ENCODE measurements at regions not wholly inside any gene's neighbourhood (a gene's known extent, or its start where the extent isn't known, plus 50 kb on each side); places are given as distances from the start of the nearest gene placed in this dataset.

DNA sequence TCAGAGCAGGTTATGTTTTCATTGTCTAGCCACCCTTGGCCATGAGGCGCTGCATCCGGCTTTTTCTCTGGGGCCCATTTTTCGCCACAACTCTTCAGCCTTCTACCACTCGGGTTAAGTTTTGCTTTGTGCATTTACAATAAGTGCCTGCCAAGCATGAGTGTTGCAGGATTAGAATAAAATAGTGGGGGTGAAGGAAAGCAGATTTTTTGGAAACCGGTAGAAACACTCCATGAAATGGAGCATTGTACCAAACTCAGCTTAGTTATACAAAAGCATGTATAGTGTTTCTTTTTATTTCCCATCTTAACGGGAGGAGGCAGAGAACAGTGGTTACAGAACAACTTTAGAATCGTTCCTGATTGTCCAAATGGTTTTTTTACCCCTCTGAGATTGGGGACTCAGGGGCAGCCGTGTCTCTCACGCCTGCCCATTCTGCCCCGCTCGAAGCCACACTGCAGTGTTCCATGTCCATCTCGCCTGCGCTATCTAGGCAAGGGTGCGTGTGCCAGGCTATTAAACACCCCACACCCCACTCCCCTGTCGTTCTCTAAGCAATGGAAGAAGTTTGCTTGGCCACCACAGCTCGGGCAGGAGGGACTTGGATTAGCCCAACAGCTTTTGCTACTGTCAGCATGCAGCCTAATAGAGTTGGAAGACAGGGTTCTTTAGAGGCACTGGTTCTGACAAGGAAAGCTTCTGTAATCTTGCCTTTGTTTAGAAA, 268.8 kb upstream of the WWC1 start:
- no peak overlapping the region for H3K4me3 ChIP-seq (ENCODE audit: low read depth, low read length, poor library complexity, severe bottlenecking)
- no peaks in the 10 kb centered on the region for H3K9me2 ChIP-seq (ENCODE audit: low read depth, low read length)
- H3K9me3 ChIP-seq (ENCODE audit: low read length) = no peaks in the 10 kb centered on the region
- H3K4me1 ChIP-seq (ENCODE audit: insufficient read depth, low read length, severe bottlenecking) = no peaks in the 10 kb centered on the region
- no peaks in the 10 kb centered on the region for H3K27me3 ChIP-seq (ENCODE audit: insufficient read depth, low read length)
- TF ChIP-seq, protein P1, sequence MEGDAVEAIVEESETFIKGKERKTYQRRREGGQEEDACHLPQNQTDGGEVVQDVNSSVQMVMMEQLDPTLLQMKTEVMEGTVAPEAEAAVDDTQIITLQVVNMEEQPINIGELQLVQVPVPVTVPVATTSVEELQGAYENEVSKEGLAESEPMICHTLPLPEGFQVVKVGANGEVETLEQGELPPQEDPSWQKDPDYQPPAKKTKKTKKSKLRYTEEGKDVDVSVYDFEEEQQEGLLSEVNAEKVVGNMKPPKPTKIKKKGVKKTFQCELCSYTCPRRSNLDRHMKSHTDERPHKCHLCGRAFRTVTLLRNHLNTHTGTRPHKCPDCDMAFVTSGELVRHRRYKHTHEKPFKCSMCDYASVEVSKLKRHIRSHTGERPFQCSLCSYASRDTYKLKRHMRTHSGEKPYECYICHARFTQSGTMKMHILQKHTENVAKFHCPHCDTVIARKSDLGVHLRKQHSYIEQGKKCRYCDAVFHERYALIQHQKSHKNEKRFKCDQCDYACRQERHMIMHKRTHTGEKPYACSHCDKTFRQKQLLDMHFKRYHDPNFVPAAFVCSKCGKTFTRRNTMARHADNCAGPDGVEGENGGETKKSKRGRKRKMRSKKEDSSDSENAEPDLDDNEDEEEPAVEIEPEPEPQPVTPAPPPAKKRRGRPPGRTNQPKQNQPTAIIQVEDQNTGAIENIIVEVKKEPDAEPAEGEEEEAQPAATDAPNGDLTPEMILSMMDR (IDR thresholded peaks at IDR 0.05; ENCODE audit: low read length) = no peak
- TF ChIP-seq EZH2 (IDR thresholded peaks at IDR 0.05; ENCODE audit: borderline replicate concordance, low read length) = no peak
- no peak overlapping the region for H2AFZ ChIP-seq (ENCODE audit: low read length)
- H3F3A ChIP-seq (ENCODE audit: insufficient read depth, low read length) = no peaks in the 10 kb centered on the region
- H3K4me2 ChIP-seq (ENCODE audit: low read length) = no peak overlapping the region
- no peaks in the 10 kb centered on the region for H3K36me3 ChIP-seq (ENCODE audit: insufficient read depth, low read length)
- no peak overlapping the region for H3K9ac ChIP-seq (ENCODE audit: low read length)
- no peaks in the 10 kb centered on the region for H4K20me1 ChIP-seq (ENCODE audit: insufficient read depth, low read length)
- H3K79me2 ChIP-seq (ENCODE audit: insufficient read depth, low read length) = no peaks in the 10 kb centered on the region
- H3K27ac ChIP-seq (ENCODE audit: low read depth, low read length, poor library complexity, severe bottlenecking) = no peak overlapping the region

DNA sequence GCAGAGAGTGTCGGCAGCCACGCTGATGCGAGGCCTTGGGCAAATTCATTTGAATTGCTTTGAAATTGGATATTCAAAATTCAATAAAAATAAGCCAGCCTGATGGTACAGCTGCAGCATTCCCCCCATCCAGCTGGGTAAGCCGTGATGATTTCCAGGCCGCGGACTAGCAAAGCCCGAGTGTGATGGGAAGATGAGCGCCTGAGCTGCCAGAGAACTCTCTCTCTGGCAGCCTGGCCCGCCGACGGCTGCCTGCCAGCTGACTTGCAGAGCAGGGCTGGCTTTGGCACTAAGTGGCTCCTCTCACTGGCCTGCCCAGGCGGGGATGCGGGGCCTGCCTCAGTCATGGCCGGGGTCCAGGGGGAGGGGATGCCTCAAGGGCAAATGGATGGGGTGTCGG, 268.3 kb upstream of the WWC1 start:
- no peak overlapping the region for H3K9ac ChIP-seq (ENCODE audit: low read length)
- H2AFZ ChIP-seq (ENCODE audit: low read length) = no peak overlapping the region
- H3K9me3 ChIP-seq (ENCODE audit: low read length) = no peaks in the 10 kb centered on the region
- TF ChIP-seq, protein P1 (IDR thresholded peaks at IDR 0.05; ENCODE audit: low read length) = no peak
- TF ChIP-seq EZH2 (IDR thresholded peaks at IDR 0.05; ENCODE audit: borderline replicate concordance, low read length) = no peak
- H3K4me2 ChIP-seq (ENCODE audit: low read length) = no peak overlapping the region
- H3K4me3 ChIP-seq (ENCODE audit: low read depth, low read length, poor library complexity, severe bottlenecking) = no peak overlapping the region
- H3K36me3 ChIP-seq (ENCODE audit: insufficient read depth, low read length) = no peaks in the 10 kb centered on the region
- H3K4me1 ChIP-seq (ENCODE audit: insufficient read depth, low read length, severe bottlenecking) = no peaks in the 10 kb centered on the region
- no peaks in the 10 kb centered on the region for H3K9me2 ChIP-seq (ENCODE audit: low read depth, low read length)
- no peaks in the 10 kb centered on the region for H4K20me1 ChIP-seq (ENCODE audit: insufficient read depth, low read length)
- H3K79me2 ChIP-seq (ENCODE audit: insufficient read depth, low read length) = no peaks in the 10 kb centered on the region
- no peaks in the 10 kb centered on the region for H3F3A ChIP-seq (ENCODE audit: insufficient read depth, low read length)
- H3K27ac ChIP-seq (ENCODE audit: low read depth, low read length, poor library complexity, severe bottlenecking) = no peak overlapping the region
- no peaks in the 10 kb centered on the region for H3K27me3 ChIP-seq (ENCODE audit: insufficient read depth, low read length)

DNA sequence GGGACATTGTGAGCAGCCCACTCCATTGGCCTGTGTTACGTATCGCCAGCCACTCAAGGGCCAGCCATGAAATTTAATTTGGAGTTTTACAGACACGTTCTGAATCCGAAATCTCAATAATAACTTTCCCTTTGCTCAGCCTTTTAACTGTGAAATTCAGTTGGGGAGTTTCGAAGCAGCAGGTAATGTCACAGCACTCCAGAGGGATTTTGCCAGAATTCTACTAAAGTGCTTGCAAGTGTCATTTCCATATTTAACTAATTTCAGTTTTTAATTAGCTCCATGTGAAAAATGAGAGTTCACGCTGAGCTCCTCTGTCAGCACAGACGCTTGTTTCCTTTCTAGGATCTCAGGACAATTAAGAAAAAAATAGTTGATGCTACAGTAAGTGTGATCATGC, 267.1 kb upstream of the WWC1 start:
- Histone ChIP-seq H3K9ac (ENCODE audit: low read length) (no peak overlapping the region), H3K4me3 (ENCODE audit: low read depth, low read length, poor library complexity, severe bottlenecking) (no peak overlapping the region), H3K4me1 (ENCODE audit: insufficient read depth, low read length, severe bottlenecking) (no peaks in the 10 kb centered on the region), H3K79me2 (ENCODE audit: insufficient read depth, low read length) (no peaks in the 10 kb centered on the region), H3F3A (ENCODE audit: insufficient read depth, low read length) (no peaks in the 10 kb centered on the region), H3K9me2 (ENCODE audit: low read depth, low read length) (no peaks in the 10 kb centered on the region), H3K4me2 (ENCODE audit: low read length) (no peak overlapping the region), H3K9me3 (ENCODE audit: low read length) (no peaks in the 10 kb centered on the region), H4K20me1 (ENCODE audit: insufficient read depth, low read length) (no peaks in the 10 kb centered on the region), H2AFZ (ENCODE audit: low read length) (no peak overlapping the region), H3K36me3 (ENCODE audit: insufficient read depth, low read length) (no peaks in the 10 kb centered on the region), H3K27me3 (ENCODE audit: insufficient read depth, low read length) (no peaks in the 10 kb centered on the region), H3K27ac (ENCODE audit: low read depth, low read length, poor library complexity, severe bottlenecking) (no peak overlapping the region)
- TF ChIP-seq, protein P1 (IDR thresholded peaks at IDR 0.05; ENCODE audit: low read length) = no peak
- TF ChIP-seq EZH2 (IDR thresholded peaks at IDR 0.05; ENCODE audit: borderline replicate concordance, low read length) = no peak
